Breast epithelium (tissue), 4 donors: ENCODE measurements at regions not wholly inside any gene's neighbourhood (a gene's known extent, or its start where the extent isn't known, plus 50 kb on each side); places are given as distances from the start of the nearest gene placed in this dataset.

Experiments used
- DNase-seq, 2 donors: peaks; one replicate each; pipeline ENCODE4 v3.0.0-alpha.2; 2019; ENCODE audit warnings: low spot score in 2 of 2
- H3K27ac ChIP-seq, 2 donors: fragments of 200-600 bp; sonication (generic) in 1 of 2; one replicate each; pipeline ENCODE4 v1.5.1; 2016 to 2019; ENCODE audit warnings: mild to moderate bottlenecking in 1 of 2
- H3K27me3 ChIP-seq, 2 donors: fragments of 200-600 bp; sonication (generic) in 1 of 2; one replicate each; pipeline versions ENCODE4 v1.5.1 to v1.6.0; 2017 to 2019; ENCODE audit warnings: control low read depth in 1 of 2, mild to moderate bottlenecking in 1 of 2
- H3K36me3 ChIP-seq: fragments of 200-600 bp; one replicate; pipeline ENCODE4 v1.5.1; 2019
- H3K4me1 ChIP-seq, 2 donors: fragments of 200-600 bp; sonication (generic); one replicate each; pipeline ENCODE4 v1.5.1; 2016 to 2019; ENCODE audit warnings: control low read depth in 1 of 2
- H3K4me3 ChIP-seq, 3 donors: fragments of 200-600 bp; sonication (generic); 1 replicate in 2 of 3; 2 replicates in 1 of 3; pipeline ENCODE4 v1.5.1; 2016 to 2019; ENCODE audit warnings: mild to moderate bottlenecking in 3 of 3, moderate library complexity in 2 of 3
- H3K9me3 ChIP-seq, 2 donors: fragments of 200-600 bp; sonication (generic) in 1 of 2; one replicate each; pipeline ENCODE4 v1.5.1; 2016 to 2019; ENCODE audit warnings: control low read depth in 1 of 2
- CTCF ChIP-seq, 3 donors: fragments of 450-650 bp; IDR thresholded peaks; one replicate each; pipeline ENCODE4 v1.5.1; 2016 to 2017; ENCODE audit warnings: antibody characterized with exemption in 3 of 3, mild to moderate bottlenecking in 3 of 3, moderate library complexity in 3 of 3
- POLR2A ChIP-seq: fragments of 450-650 bp; IDR thresholded peaks from one replicate; pipeline ENCODE4 v1.6.1; 2016; ENCODE audit warnings: antibody characterized with exemption, mild to moderate bottlenecking, moderate library complexity
- POLR2AphosphoS5 ChIP-seq, 3 donors: sonication (generic); formaldehyde crosslinking; IDR thresholded peaks; one replicate each; pipeline ENCODE4 v1.6.1; 2017; ENCODE audit warnings: antibody characterized with exemption in 3 of 3
- intact Hi-C: fragments of 100-400 bp; cut with DNase I; formaldehyde crosslinking; loops from one replicate; pipeline ENCODE4 v1.15.1; 2023; ENCODE audit warnings: low total_unique reads

DNA sequence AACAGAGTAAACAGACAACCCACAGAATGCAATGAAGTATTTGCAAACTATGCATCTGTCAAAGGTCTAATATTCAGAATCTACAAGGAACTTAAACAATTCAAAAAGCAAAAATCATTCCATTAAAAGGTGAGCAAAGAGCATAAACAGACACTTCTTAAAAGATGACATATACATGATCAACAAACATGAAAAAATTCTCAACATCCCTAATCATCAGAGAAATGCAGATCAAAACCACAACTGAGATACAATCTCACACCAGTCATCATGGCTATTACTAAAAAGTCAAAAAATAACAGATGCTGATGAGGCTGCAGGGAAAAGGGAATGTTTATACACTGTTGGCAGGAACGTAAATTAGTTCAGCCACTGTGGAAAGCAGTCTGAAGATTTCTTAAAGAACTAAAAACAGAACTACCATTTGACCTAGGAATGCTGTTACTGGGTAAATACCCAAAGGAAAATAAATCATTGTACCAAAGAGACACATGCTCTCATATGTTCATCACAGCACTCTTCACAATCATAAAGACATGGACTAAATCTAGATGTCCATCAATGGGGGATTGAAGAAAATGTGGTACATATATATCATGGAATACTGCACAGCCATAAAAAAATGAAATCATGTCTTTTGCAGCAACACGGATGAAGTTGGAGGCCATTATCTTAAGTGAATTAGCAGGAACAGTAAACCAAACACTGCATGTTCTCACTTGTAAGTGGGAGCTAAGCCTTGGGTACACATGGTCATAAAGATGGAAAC is 393.3 kb upstream of the CBLB start:
- no peaks in the 10 kb centered on the region for H3K9me3 ChIP-seq
- no peak overlapping the region for H3K27ac ChIP-seq
- H3K27me3 ChIP-seq, result no peaks in the 10 kb centered on the region
- no peaks in the 10 kb centered on the region for H3K36me3 ChIP-seq
- TF ChIP-seq POLR2AphosphoS5 (IDR thresholded peaks at IDR 0.05) (no peak), POLR2A (no peak), CTCF (IDR thresholded peaks at IDR 0.05) (no peak)
- no peaks in the 10 kb centered on the region for H3K4me1 ChIP-seq
- no peak for DNase-seq
- no peak overlapping the region for H3K4me3 ChIP-seq
- intact Hi-C loops, result no loop called here

DNA sequence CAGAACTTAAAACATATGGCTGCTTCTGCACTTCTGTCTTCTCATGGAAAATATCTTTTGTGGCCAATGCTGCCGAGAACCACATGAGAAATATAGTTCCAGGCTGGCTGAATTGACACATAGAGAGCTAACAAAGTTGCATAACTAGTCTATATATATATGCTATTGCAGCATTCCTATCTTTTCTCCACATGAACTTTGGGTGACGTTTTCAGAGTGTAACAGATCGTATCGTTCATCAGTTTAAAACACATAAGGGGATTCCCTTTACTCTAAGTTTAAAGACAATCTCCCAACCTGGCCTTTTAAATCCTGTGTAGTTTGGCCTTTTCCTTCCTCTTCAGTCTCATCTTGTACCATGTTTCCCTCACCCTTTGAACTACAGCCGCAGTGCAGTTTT is 394.2 kb upstream of the CBLB start:
- Histone ChIP-seq H3K4me1 (no peaks in the 10 kb centered on the region), H3K36me3 (no peaks in the 10 kb centered on the region), H3K27me3 (no peaks in the 10 kb centered on the region), H3K9me3 (no peaks in the 10 kb centered on the region), H3K4me3 (no peak overlapping the region), H3K27ac (no peak overlapping the region)
- intact Hi-C loops, result no loop called here
- no peak for DNase-seq
- TF ChIP-seq POLR2AphosphoS5 (IDR thresholded peaks at IDR 0.05), result no peak
- no peak for TF ChIP-seq POLR2A
- TF ChIP-seq CTCF (IDR thresholded peaks at IDR 0.05), result no peak

DNA sequence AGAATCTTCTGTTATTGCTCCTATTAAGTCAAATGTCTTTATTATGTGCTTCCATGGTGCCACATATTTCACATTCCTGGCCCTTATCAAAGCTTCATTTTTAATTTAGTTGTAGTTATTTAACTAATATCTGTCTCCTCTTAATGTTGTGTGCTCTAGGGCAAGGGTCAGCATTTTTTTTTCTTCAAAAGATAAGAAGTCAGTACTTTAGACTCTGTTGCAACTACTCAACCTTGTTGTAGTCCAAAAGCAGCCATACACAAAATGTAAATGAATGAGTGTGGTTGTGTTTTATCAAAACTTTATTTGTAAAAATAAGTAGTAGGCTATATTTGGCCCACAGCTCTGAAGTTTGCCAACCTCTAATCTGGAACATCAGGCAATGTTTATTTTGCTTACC is 394.7 kb upstream of the CBLB start:
- DNase-seq, result no peak
- H3K9me3 ChIP-seq, result no peaks in the 10 kb centered on the region
- no peaks in the 10 kb centered on the region for H3K4me1 ChIP-seq
- TF ChIP-seq POLR2AphosphoS5 (IDR thresholded peaks at IDR 0.05) (no peak), CTCF (IDR thresholded peaks at IDR 0.05) (no peak), POLR2A (no peak)
- H3K4me3 ChIP-seq, result no peak overlapping the region
- no peak overlapping the region for H3K27ac ChIP-seq
- no peaks in the 10 kb centered on the region for H3K36me3 ChIP-seq
- intact Hi-C loops, result no loop called here
- no peaks in the 10 kb centered on the region for H3K27me3 ChIP-seq

GRCh38 chr3:106265704-106266103 is 396.9 kb upstream of the CBLB start:
- H3K36me3 ChIP-seq, result no peaks in the 10 kb centered on the region
- intact Hi-C loops, result no loop called here
- no peak for TF ChIP-seq CTCF (IDR thresholded peaks at IDR 0.05)
- TF ChIP-seq POLR2AphosphoS5 (IDR thresholded peaks at IDR 0.05), result no peak
- TF ChIP-seq POLR2A, result no peak
- H3K4me3 ChIP-seq, result no peak overlapping the region
- H3K27ac ChIP-seq, result no peak overlapping the region
- no peaks in the 10 kb centered on the region for H3K27me3 ChIP-seq
- no peaks in the 10 kb centered on the region for H3K9me3 ChIP-seq
- no peaks in the 10 kb centered on the region for H3K4me1 ChIP-seq
- no peak for DNase-seq

GRCh38 chr3:106268696-106269095 is 399.9 kb upstream of the CBLB start:
- Histone ChIP-seq H3K36me3 (no peaks in the 10 kb centered on the region), H3K9me3 (no peaks in the 10 kb centered on the region), H3K27ac (no peak overlapping the region), H3K4me3 (no peak overlapping the region), H3K4me1 (no peaks in the 10 kb centered on the region), H3K27me3 (no peaks in the 10 kb centered on the region)
- no peak for DNase-seq
- intact Hi-C loops, result no loop called here
- no peak for TF ChIP-seq CTCF (IDR thresholded peaks at IDR 0.05)
- no peak for TF ChIP-seq POLR2AphosphoS5 (IDR thresholded peaks at IDR 0.05)
- TF ChIP-seq POLR2A, result no peak
